ENCODE measurements at regions not wholly inside any gene's neighbourhood (a gene's known extent, or its start where the extent isn't known, plus 50 kb on each side); places are given as distances from the start of the nearest gene placed in this dataset.

- peaks cover 10% of the 10 kb centered on the region for H3K4me1 Mint-ChIP-seq (ENCODE audit: low read depth, unreplicated experiment)
- H3K9me3 Mint-ChIP-seq (ENCODE audit: unreplicated experiment): peaks cover 5% of the 10 kb centered on the region
- no peak overlapping the region for H3K4me3 Mint-ChIP-seq (ENCODE audit: unreplicated experiment)
- no peak for TF ChIP-seq EZH2 (IDR thresholded peaks at IDR 0.05; ENCODE audit: insufficient read depth, low read length)
- no peak for TF ChIP-seq CTCF (IDR thresholded peaks at IDR 0.05; ENCODE audit: insufficient read depth, low read depth, low read length)
- no peaks in the 10 kb centered on the region for H3K4me1 ChIP-seq (ENCODE audit: insufficient read depth, low read length)
- no peaks in the 10 kb centered on the region for H3K27me3 Mint-ChIP-seq (ENCODE audit: low read depth, unreplicated experiment)
- no peak overlapping the region for H3K4me3 ChIP-seq (ENCODE audit: insufficient read depth, low read depth, low read length)
- H3K27ac ChIP-seq (ENCODE audit: low read depth, low read length): no peak overlapping the region
- FAIRE-seq: no peak
- no peaks in the 10 kb centered on the region for H3K36me3 ChIP-seq (ENCODE audit: insufficient read depth, low read length)
- H3K36me3 Mint-ChIP-seq (ENCODE audit: low read depth, unreplicated experiment): no peaks in the 10 kb centered on the region
- H3K4me2 ChIP-seq (ENCODE audit: low read length): no peak overlapping the region
- H3K27ac Mint-ChIP-seq (ENCODE audit: unreplicated experiment): peak overlapping the region; percentile 83
- H3K79me2 ChIP-seq (ENCODE audit: insufficient read depth, low read length): no peaks in the 10 kb centered on the region
- no peaks in the 10 kb centered on the region for H3K27me3 ChIP-seq (ENCODE audit: insufficient read depth, low read length)
- H3K9ac ChIP-seq (ENCODE audit: low read length): no peak overlapping the region
- peak; percentile 14 for DNase-seq (ENCODE audit: low read depth)
- H2AFZ ChIP-seq (ENCODE audit: low read depth, low read length): no peak overlapping the region
- H4K20me1 ChIP-seq (ENCODE audit: insufficient read depth, low read length): no peaks in the 10 kb centered on the region
- H3K9me3 ChIP-seq (ENCODE audit: insufficient read depth, low read depth, low read length): no peaks in the 10 kb centered on the region
Measured at GRCh38 chr5:105754056-105754455, 1916.7 kb downstream of the EFNA5 start.

GRCh38 chr5:105752801-105753200 is 1917.9 kb downstream of the EFNA5 start:
- Histone ChIP-seq H3K4me1 (ENCODE audit: insufficient read depth, low read length) (no peaks in the 10 kb centered on the region), H3K9me3 (ENCODE audit: insufficient read depth, low read depth, low read length) (no peaks in the 10 kb centered on the region), H3K27ac (ENCODE audit: low read depth, low read length) (no peak overlapping the region), H4K20me1 (ENCODE audit: insufficient read depth, low read length) (no peaks in the 10 kb centered on the region), H3K4me2 (ENCODE audit: low read length) (no peak overlapping the region), H2AFZ (ENCODE audit: low read depth, low read length) (no peak overlapping the region), H3K36me3 (ENCODE audit: insufficient read depth, low read length) (no peaks in the 10 kb centered on the region), H3K27me3 (ENCODE audit: insufficient read depth, low read length) (no peaks in the 10 kb centered on the region), H3K9ac (ENCODE audit: low read length) (no peak overlapping the region), H3K4me3 (ENCODE audit: insufficient read depth, low read depth, low read length) (no peak overlapping the region), H3K79me2 (ENCODE audit: insufficient read depth, low read length) (no peaks in the 10 kb centered on the region)
- no peaks in the 10 kb centered on the region for H3K27me3 Mint-ChIP-seq (ENCODE audit: low read depth, unreplicated experiment)
- TF ChIP-seq CTCF (IDR thresholded peaks at IDR 0.05; ENCODE audit: insufficient read depth, low read depth, low read length) (no peak), EZH2 (IDR thresholded peaks at IDR 0.05; ENCODE audit: insufficient read depth, low read length) (no peak)
- no peak overlapping the region for H3K4me3 Mint-ChIP-seq (ENCODE audit: unreplicated experiment)
- no peaks in the 10 kb centered on the region for H3K9me3 Mint-ChIP-seq (ENCODE audit: unreplicated experiment)
- DNase-seq (ENCODE audit: low read depth): peak; percentile 1
- H3K36me3 Mint-ChIP-seq (ENCODE audit: low read depth, unreplicated experiment): no peaks in the 10 kb centered on the region
- H3K4me1 Mint-ChIP-seq (ENCODE audit: low read depth, unreplicated experiment): peaks cover 10% of the 10 kb centered on the region
- H3K27ac Mint-ChIP-seq (ENCODE audit: unreplicated experiment): no peak overlapping the region
- no peak for FAIRE-seq

- H3K36me3 Mint-ChIP-seq (ENCODE audit: low read depth, unreplicated experiment): no peaks in the 10 kb centered on the region
- no peak overlapping the region for H3K4me2 ChIP-seq (ENCODE audit: low read length)
- no peak overlapping the region for H3K4me3 Mint-ChIP-seq (ENCODE audit: unreplicated experiment)
- no peaks in the 10 kb centered on the region for H3K27me3 Mint-ChIP-seq (ENCODE audit: low read depth, unreplicated experiment)
- no peak overlapping the region for H3K9ac ChIP-seq (ENCODE audit: low read length)
- TF ChIP-seq EZH2 (IDR thresholded peaks at IDR 0.05; ENCODE audit: insufficient read depth, low read length) (no peak), CTCF (IDR thresholded peaks at IDR 0.05; ENCODE audit: insufficient read depth, low read depth, low read length) (no peak)
- FAIRE-seq (no peak), DNase-seq (ENCODE audit: low read depth) (no peak)
- H3K27ac ChIP-seq (ENCODE audit: low read depth, low read length): no peak overlapping the region
- no peaks in the 10 kb centered on the region for H3K9me3 Mint-ChIP-seq (ENCODE audit: unreplicated experiment)
- H2AFZ ChIP-seq (ENCODE audit: low read depth, low read length): no peak overlapping the region
- H3K4me1 Mint-ChIP-seq (ENCODE audit: low read depth, unreplicated experiment): peaks cover 10% of the 10 kb centered on the region
- H3K27ac Mint-ChIP-seq (ENCODE audit: unreplicated experiment): peak overlapping the region; percentile 41
- no peaks in the 10 kb centered on the region for H3K36me3 ChIP-seq (ENCODE audit: insufficient read depth, low read length)
- no peaks in the 10 kb centered on the region for H3K4me1 ChIP-seq (ENCODE audit: insufficient read depth, low read length)
- no peaks in the 10 kb centered on the region for H3K79me2 ChIP-seq (ENCODE audit: insufficient read depth, low read length)
- no peaks in the 10 kb centered on the region for H4K20me1 ChIP-seq (ENCODE audit: insufficient read depth, low read length)
- no peaks in the 10 kb centered on the region for H3K27me3 ChIP-seq (ENCODE audit: insufficient read depth, low read length)
- H3K4me3 ChIP-seq (ENCODE audit: insufficient read depth, low read depth, low read length): no peak overlapping the region
- H3K9me3 ChIP-seq (ENCODE audit: insufficient read depth, low read depth, low read length): no peaks in the 10 kb centered on the region
Measured at GRCh38 chr5:105751908-105752307, 1918.8 kb downstream of the EFNA5 start.

Measured in astrocyte (in vitro differentiated cells and primary cell).